Caco-2 (cell line): ENCODE measurements at regions not wholly inside any gene's neighbourhood (a gene's known extent, or its start where the extent isn't known, plus 50 kb on each side); places are given as distances from the start of the nearest gene placed in this dataset.

Source experiments
- BruUV-seq: library from RNA; stranded (reverse); fragments of 400-500 nt; replicated peaks from 2 replicates; lab custom pipeline; 2021; lab: Mats Ljungman, UMichigan
- CTCF ChIA-PET: fragments of 300-600 bp; sonication (Branson Sonifier 250); formaldehyde crosslinking; loops from one replicate; lab custom pipeline; 2022; ENCODE audit warnings: antibody characterized with exemption; lab: Charles Lee
- POLR2A ChIA-PET: fragments of 300-600 bp; sonication (Branson Sonifier 250); formaldehyde crosslinking; loops from one replicate; lab custom pipeline; 2022; ENCODE audit warnings: antibody characterized with exemption; lab: Charles Lee
- DNase-seq, 2 experiments: peaks; one replicate each; pipeline versions ENCODE4 v3.0.0 to v3.0.0-alpha.2; 2020 to 2022
- H3K27me3 ChIP-seq: replicated peaks from 2 replicates; pipeline ENCODE4 v1.6.0; 2011; ENCODE audit warnings: low read length; ENCODE audit not compliant: control insufficient read depth, insufficient read depth
- H3K36me3 ChIP-seq: 2 replicates; pipeline ENCODE4 v1.5.1; 2011; ENCODE audit warnings: low read length; ENCODE audit not compliant: control insufficient read depth, insufficient read depth
- H3K4me1 ChIP-seq: fragments of 250-450 bp; sonication (Bioruptor Pico); 2 replicates; pipeline ENCODE4 v1.5.1; 2020; ENCODE audit warnings: mild to moderate bottlenecking
- H3K4me3 ChIP-seq: 2 replicates; pipeline ENCODE4 v1.5.1; 2011; ENCODE audit warnings: low read depth, mild to moderate bottlenecking, control low read depth, low read length
- H3K9me3 ChIP-seq: fragments of 250-450 bp; sonication (Bioruptor Pico); 2 replicates; pipeline ENCODE4 v1.5.1; 2020; ENCODE audit warnings: mild to moderate bottlenecking, moderate library complexity
- H3K27ac Mint-ChIP-seq: one replicate; pipeline ENCODE4 v1.8.0; 2022; ENCODE audit warnings: mixed read lengths; ENCODE audit not compliant: unreplicated experiment
- H3K27me3 Mint-ChIP-seq: one replicate; pipeline ENCODE4 v1.8.0; 2022; ENCODE audit warnings: mixed read lengths; ENCODE audit not compliant: insufficient read depth, unreplicated experiment
- H3K36me3 Mint-ChIP-seq: one replicate; pipeline ENCODE4 v1.8.0; 2022; ENCODE audit warnings: mild to moderate bottlenecking, mixed read lengths; ENCODE audit not compliant: insufficient read depth, unreplicated experiment
- H3K4me1 Mint-ChIP-seq: one replicate; pipeline ENCODE4 v1.8.0; 2022; ENCODE audit warnings: low read depth, mixed read lengths; ENCODE audit not compliant: unreplicated experiment
- H3K4me3 Mint-ChIP-seq: one replicate; pipeline ENCODE4 v1.8.0; 2022; ENCODE audit warnings: mild to moderate bottlenecking, moderate library complexity, mixed read lengths; ENCODE audit not compliant: unreplicated experiment
- H3K9me3 Mint-ChIP-seq: one replicate; pipeline ENCODE4 v1.8.0; 2022; ENCODE audit warnings: mixed read lengths; ENCODE audit not compliant: unreplicated experiment
- CTCF ChIP-seq, 2 experiments: fragments of 200-600 bp in 1 of 2; IDR thresholded peaks; 1 replicate in 1 of 2; 2 replicates in 1 of 2; pipeline versions ENCODE4 v1.5.1 to v1.8.0; 2011 to 2022; ENCODE audit warnings: antibody characterized with exemption in 1 of 2, control low read depth in 1 of 2, inconsistent platforms in 1 of 2, low read depth in 1 of 2, low read length in 1 of 2, mild to moderate bottlenecking in 1 of 2, moderate library complexity in 1 of 2; ENCODE audit not compliant: insufficient read depth in 1 of 2, severe bottlenecking in 1 of 2, unreplicated experiment in 1 of 2
- intact Hi-C: fragments of 100-400 bp; cut with micrococcal nuclease; formaldehyde crosslinking; loops from one replicate; pipeline ENCODE4 v1.10.0; 2022; ENCODE audit not compliant: unreplicated experiment

GRCh38 chr13:50123002-50123401, 107.8 kb downstream of the KCNRG start:
- Mint-ChIP-seq H3K36me3 (peaks cover 37% of the 10 kb centered on the region), H3K27me3 (no peaks in the 10 kb centered on the region), H3K27ac (peak overlapping the region; percentile 90), H3K9me3 (no peaks in the 10 kb centered on the region), H3K4me1 (peaks cover 26% of the 10 kb centered on the region), H3K4me3 (peak overlapping the region; percentile 95)
- H3K9me3 ChIP-seq: no peaks in the 10 kb centered on the region
- intact Hi-C loops: loop anchor here (1.0 to 5.0 kb wide), 3 partner anchors 38 to 186 kb away; partner anchors contain the start of genes SPRYD7 and TRIM13
- TF ChIP-seq CTCF (IDR thresholded peaks at IDR 0.05; ENCODE audit: insufficient read depth in 1 of 2, low read depth in 1 of 2, low read length in 1 of 2, severe bottlenecking in 1 of 2, unreplicated experiment in 1 of 2): no peak
- ChIA-PET POLR2A (interaction anchor here (0.6 to 4.0 kb wide), 4 partner anchors 41 to 330 kb away, joined by 3 to 29 read pairs (median 4); partner anchors contain the start of gene TRIM13), CTCF (interaction anchor here (0.8 to 1.0 kb wide), 2 partner anchors 40 to 126 kb away, joined by 4 read pairs; no protein-coding TSS in a partner anchor)
- no peaks in the 10 kb centered on the region for H3K27me3 ChIP-seq
- peak in 1 of 2 experiments; percentile 28 for DNase-seq
- peak overlapping the region; percentile 100 for H3K4me3 ChIP-seq
- H3K36me3 ChIP-seq: 0 out of 2 replicates have a peak, but pooled peaks cover 3% of the 10 kb centered on the region
- peaks cover 22% of the 10 kb centered on the region for H3K4me1 ChIP-seq
- no TSS peak for BruUV-seq

- H3K4me3 Mint-ChIP-seq: peak overlapping the region; percentile 95
- Histone ChIP-seq H3K27me3 (no peaks in the 10 kb centered on the region), H3K9me3 (no peaks in the 10 kb centered on the region), H3K36me3 (0 out of 2 replicates have a peak, but pooled peaks cover 3% of the 10 kb centered on the region), H3K4me3 (peak overlapping the region; percentile 100), H3K4me1 (peaks cover 22% of the 10 kb centered on the region)
- no peak for TF ChIP-seq CTCF (IDR thresholded peaks at IDR 0.05; ENCODE audit: insufficient read depth in 1 of 2, low read depth in 1 of 2, low read length in 1 of 2, severe bottlenecking in 1 of 2, unreplicated experiment in 1 of 2)
- no peaks in the 10 kb centered on the region for H3K27me3 Mint-ChIP-seq
- TSS peak; percentile 62 for BruUV-seq
- H3K4me1 Mint-ChIP-seq: peaks cover 26% of the 10 kb centered on the region
- ChIA-PET POLR2A (interaction anchor here (0.6 to 4.0 kb wide), 4 partner anchors 42 to 330 kb away, joined by 3 to 29 read pairs (median 4); partner anchors contain the start of gene TRIM13), CTCF (interaction anchor here (0.8 to 1.0 kb wide), 2 partner anchors 41 to 126 kb away, joined by 4 read pairs; no protein-coding TSS in a partner anchor)
- peak overlapping the region; percentile 90 for H3K27ac Mint-ChIP-seq
- DNase-seq: no peak
- H3K9me3 Mint-ChIP-seq: no peaks in the 10 kb centered on the region
- intact Hi-C loops: loop anchor here (1.0 to 5.0 kb wide), 3 partner anchors 38 to 186 kb away; partner anchors contain the start of genes SPRYD7 and TRIM13
- peaks cover 37% of the 10 kb centered on the region for H3K36me3 Mint-ChIP-seq
These were observed 108.2 kb downstream of the KCNRG start for GRCh38 chr13:50123515-50123861.

GRCh38 chr13:50123862-50124535, 108.8 kb downstream of the KCNRG start:
- Histone ChIP-seq H3K36me3 (0 out of 2 replicates have a peak, but pooled peaks cover 3% of the 10 kb centered on the region), H3K9me3 (no peaks in the 10 kb centered on the region), H3K27me3 (no peaks in the 10 kb centered on the region), H3K4me3 (peak overlapping the region; percentile 100), H3K4me1 (peaks cover 22% of the 10 kb centered on the region)
- DNase-seq: peak; percentile 95 to 98
- TF ChIP-seq CTCF (IDR thresholded peaks at IDR 0.05; ENCODE audit: insufficient read depth in 1 of 2, low read depth in 1 of 2, low read length in 1 of 2, severe bottlenecking in 1 of 2, unreplicated experiment in 1 of 2): no peak
- ChIA-PET POLR2A (interaction anchor here (0.6 to 4.0 kb wide), 8 partner anchors 42 to 331 kb away, joined by 3 to 29 read pairs (median 4); partner anchors contain the start of genes SPRYD7 and TRIM13), CTCF (interaction anchor here (0.7 to 1.0 kb wide), 3 partner anchors 41 to 930 kb away, joined by 4 to 6 read pairs (median 4); no protein-coding TSS in a partner anchor)
- intact Hi-C loops: loop anchor here (1.0 to 5.0 kb wide), 4 partner anchors 39 to 187 kb away; partner anchors contain the start of genes SPRYD7 and TRIM13
- peak overlapping the region; percentile 95 for H3K4me3 Mint-ChIP-seq
- no TSS peak for BruUV-seq
- H3K27me3 Mint-ChIP-seq: no peaks in the 10 kb centered on the region
- H3K27ac Mint-ChIP-seq: peak overlapping the region; percentile 90
- H3K36me3 Mint-ChIP-seq: peaks cover 37% of the 10 kb centered on the region
- H3K4me1 Mint-ChIP-seq: peaks cover 26% of the 10 kb centered on the region
- H3K9me3 Mint-ChIP-seq: no peaks in the 10 kb centered on the region
